Immature natural killer cell (primary cell): ENCODE measurements at regions not wholly inside any gene's neighbourhood (a gene's known extent, or its start where the extent isn't known, plus 50 kb on each side); places are given as distances from the start of the nearest gene placed in this dataset.

Experiments used
- DNase-seq, 3 donors: peaks; one replicate each; pipeline ENCODE4 v3.0.0; 2022; ENCODE audit warnings: mixed read lengths in 1 of 3
- H3K27ac Mint-ChIP-seq, 6 donors: one replicate each; pipeline ENCODE4 v1.8.0; 2020; ENCODE audit warnings: mixed read lengths in 6 of 6, mild to moderate bottlenecking in 5 of 6, inconsistent platforms in 4 of 6, moderate library complexity in 3 of 6
- H3K27me3 Mint-ChIP-seq, 3 donors: one replicate each; pipeline ENCODE4 v1.8.0; 2020 to 2021; ENCODE audit warnings: low read depth in 3 of 3, mild to moderate bottlenecking in 3 of 3, mixed read lengths in 3 of 3, moderate library complexity in 3 of 3, inconsistent platforms in 1 of 3
- H3K36me3 Mint-ChIP-seq, 3 donors: one replicate each; pipeline ENCODE4 v1.8.0; 2020; ENCODE audit warnings: mixed read lengths in 3 of 3, inconsistent platforms in 2 of 3, mild to moderate bottlenecking in 2 of 3
- H3K4me1 Mint-ChIP-seq, 2 donors: one replicate each; pipeline ENCODE4 v1.8.0; 2020; ENCODE audit warnings: inconsistent platforms in 2 of 2, mild to moderate bottlenecking in 2 of 2, mixed read lengths in 2 of 2, moderate library complexity in 1 of 2
- H3K4me3 Mint-ChIP-seq, 5 donors: one replicate each; pipeline ENCODE4 v1.8.0; 2020; ENCODE audit warnings: mild to moderate bottlenecking in 5 of 5, mixed read lengths in 5 of 5, inconsistent platforms in 3 of 5, moderate library complexity in 3 of 5
- H3K9me3 Mint-ChIP-seq, 6 donors: one replicate each; pipeline ENCODE4 v1.8.0; 2020; ENCODE audit warnings: mild to moderate bottlenecking in 6 of 6, mixed read lengths in 6 of 6, inconsistent platforms in 4 of 6, moderate library complexity in 3 of 6

DNA sequence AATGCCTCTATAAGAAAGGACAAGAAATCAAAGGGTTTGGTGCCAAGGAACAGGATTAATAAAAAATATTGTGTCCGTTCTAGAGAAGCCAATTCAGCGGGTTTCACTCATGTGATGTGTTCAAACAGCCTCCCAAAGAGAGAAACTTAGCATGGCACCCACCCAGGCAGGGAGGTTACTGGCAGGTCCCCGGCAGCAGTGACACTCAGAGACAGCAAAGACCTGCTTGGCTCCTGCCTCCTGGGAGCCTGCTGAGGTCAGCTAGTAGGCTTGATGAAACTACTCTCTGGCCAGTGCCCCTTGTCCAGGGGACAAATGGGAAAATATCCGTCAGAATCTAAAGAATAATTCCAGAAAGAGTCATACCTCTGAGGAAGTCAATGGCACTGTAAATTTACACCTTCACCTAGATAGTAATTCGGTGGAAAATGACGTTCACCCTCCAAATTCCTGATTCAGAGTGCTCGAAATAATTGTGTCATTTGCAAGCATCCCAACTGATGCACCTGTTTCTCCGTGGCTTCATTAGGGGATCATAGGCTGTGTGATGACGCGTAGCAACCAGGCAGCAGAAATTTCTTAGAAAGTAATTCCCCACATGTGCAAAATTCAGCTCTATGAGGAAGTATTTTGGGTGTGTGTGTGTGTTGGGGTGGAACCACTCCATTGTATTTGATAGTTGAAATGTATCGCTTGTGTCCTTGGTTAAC is 481.5 kb upstream of the ZFHX3 start:
- H3K36me3 Mint-ChIP-seq: no peaks in the 10 kb centered on the region
- no peak overlapping the region for H3K4me3 Mint-ChIP-seq
- peaks cover 0 to 14% (median under 1%) of the 10 kb centered on the region in 6 donors for H3K9me3 Mint-ChIP-seq
- H3K27ac Mint-ChIP-seq: no peak overlapping the region
- DNase-seq: no peak
- H3K4me1 Mint-ChIP-seq: no peaks in the 10 kb centered on the region
- peaks cover 0 to 5% (median 4%) of the 10 kb centered on the region in 3 donors for H3K27me3 Mint-ChIP-seq

DNA sequence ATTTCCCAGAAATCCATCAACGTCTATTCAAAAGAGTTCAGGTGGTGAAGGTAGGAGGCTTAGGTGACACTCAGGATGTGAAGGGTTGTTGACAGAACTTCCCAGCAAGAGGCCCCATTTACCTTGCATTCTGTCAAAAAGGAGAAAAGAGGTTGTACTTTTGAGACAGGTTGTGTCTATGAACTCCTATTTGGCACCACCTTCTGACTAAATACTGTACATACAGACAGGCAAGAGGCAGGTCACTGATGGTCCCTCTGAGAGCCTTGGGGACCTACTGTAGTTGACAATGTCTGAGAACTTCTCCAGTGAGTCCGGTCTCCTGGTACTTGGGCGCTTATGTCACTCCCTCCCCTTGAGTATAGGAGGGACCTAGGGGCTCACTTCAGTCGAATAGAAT is 479.3 kb upstream of the ZFHX3 start:
- peaks cover 0 to 5% (median 3%) of the 10 kb centered on the region in 3 donors for H3K27me3 Mint-ChIP-seq
- peaks cover 0 to 10% (median under 1%) of the 10 kb centered on the region in 6 donors for H3K9me3 Mint-ChIP-seq
- no peak overlapping the region for H3K27ac Mint-ChIP-seq
- H3K36me3 Mint-ChIP-seq: no peaks in the 10 kb centered on the region
- H3K4me1 Mint-ChIP-seq: no peaks in the 10 kb centered on the region
- no peak for DNase-seq
- H3K4me3 Mint-ChIP-seq: no peak overlapping the region

GRCh38 chr16:73526011-73526804 is 478.3 kb upstream of the ZFHX3 start:
- DNase-seq: no peak
- peaks cover 0 to 10% (median under 1%) of the 10 kb centered on the region in 6 donors for H3K9me3 Mint-ChIP-seq
- H3K27me3 Mint-ChIP-seq: peaks cover 0 to 5% (median 3%) of the 10 kb centered on the region in 3 donors
- no peak overlapping the region for H3K4me3 Mint-ChIP-seq
- H3K36me3 Mint-ChIP-seq: no peaks in the 10 kb centered on the region
- H3K27ac Mint-ChIP-seq: no peak overlapping the region
- H3K4me1 Mint-ChIP-seq: no peaks in the 10 kb centered on the region

GRCh38 chr16:73523209-73523608 is 475.3 kb upstream of the ZFHX3 start:
- Mint-ChIP-seq H3K9me3 (peaks cover 0 to 6% (median 0%) of the 10 kb centered on the region in 6 donors), H3K36me3 (peaks cover 0 to 4% (median 0%) of the 10 kb centered on the region in 3 donors), H3K4me1 (no peaks in the 10 kb centered on the region), H3K27me3 (peaks cover 0 to 3% (median 3%) of the 10 kb centered on the region in 3 donors), H3K4me3 (no peak overlapping the region), H3K27ac (no peak overlapping the region)
- DNase-seq: no peak

DNA sequence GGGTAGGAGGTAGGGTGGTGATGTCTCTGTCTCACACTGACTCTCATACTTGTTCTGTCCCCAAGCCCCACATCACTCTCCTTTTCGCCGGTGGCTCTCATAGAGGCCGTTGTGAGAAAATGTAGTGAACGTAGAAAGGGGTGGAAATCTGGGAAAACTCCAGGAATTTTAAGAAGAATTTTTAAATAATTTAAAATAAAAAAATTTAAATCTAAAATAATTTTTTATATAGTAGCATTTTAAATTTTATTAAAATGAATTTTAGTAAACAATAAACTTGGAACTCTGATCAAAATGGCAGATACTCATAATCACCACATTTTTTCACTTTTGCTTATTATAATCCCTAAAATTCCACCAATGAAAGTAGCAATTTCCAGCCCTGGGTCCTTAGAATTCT is 473.6 kb upstream of the ZFHX3 start:
- Mint-ChIP-seq H3K27ac (no peak overlapping the region), H3K36me3 (peaks cover 0 to 4% (median 0%) of the 10 kb centered on the region in 3 donors), H3K9me3 (peaks cover 0 to 5% (median 0%) of the 10 kb centered on the region in 6 donors), H3K27me3 (peaks cover 0 to 3% (median 3%) of the 10 kb centered on the region in 3 donors), H3K4me3 (no peak overlapping the region), H3K4me1 (no peaks in the 10 kb centered on the region)
- no peak for DNase-seq

DNA sequence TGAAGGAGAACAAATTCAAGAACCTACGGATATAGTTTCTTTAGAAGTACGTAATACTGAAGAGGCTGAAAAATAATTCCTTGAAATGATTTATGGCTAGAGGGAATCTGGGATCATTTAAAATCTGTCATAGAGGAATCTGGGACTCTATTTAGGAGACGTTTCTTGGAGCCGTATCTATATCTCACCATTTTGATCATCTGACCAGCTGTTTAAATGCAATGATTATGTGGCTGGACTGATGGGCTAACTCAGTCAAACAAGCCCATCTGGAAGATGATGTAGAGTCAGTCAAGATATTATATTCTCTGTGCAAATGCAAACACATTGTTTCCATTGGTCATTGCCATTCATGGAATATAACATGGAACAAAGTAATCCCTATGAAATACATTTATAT is 467.7 kb upstream of the ZFHX3 start:
- peaks cover 0 to 11% (median 0%) of the 10 kb centered on the region in 6 donors for H3K9me3 Mint-ChIP-seq
- no peaks in the 10 kb centered on the region for H3K4me1 Mint-ChIP-seq

DNA sequence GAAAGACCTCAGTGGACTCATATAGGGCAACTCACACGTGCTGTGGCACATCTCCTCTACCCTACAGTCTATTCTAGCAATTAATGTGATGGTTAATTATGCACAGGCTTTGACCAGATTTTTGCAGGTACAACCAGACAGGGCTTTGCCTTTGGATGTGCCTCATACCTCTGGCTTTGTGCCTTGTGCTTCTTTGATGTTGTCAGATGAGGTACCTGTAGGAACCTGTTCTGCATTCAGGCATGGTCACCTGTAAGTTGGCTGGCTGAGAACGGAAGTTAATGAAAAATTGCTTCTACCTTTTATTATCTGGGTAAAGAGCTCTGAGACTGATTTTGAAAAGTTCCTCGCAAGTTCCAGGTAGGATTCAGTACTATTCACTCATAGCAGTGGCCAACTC is 462.9 kb upstream of the ZFHX3 start:
- DNase-seq: no peak
- no peak overlapping the region for H3K27ac Mint-ChIP-seq
- no peaks in the 10 kb centered on the region for H3K36me3 Mint-ChIP-seq
- H3K9me3 Mint-ChIP-seq: peaks cover 0 to 6% (median 0%) of the 10 kb centered on the region in 6 donors
- H3K4me3 Mint-ChIP-seq: no peak overlapping the region
- no peaks in the 10 kb centered on the region for H3K4me1 Mint-ChIP-seq
- H3K27me3 Mint-ChIP-seq: peaks cover 2 to 4% (median 2%) of the 10 kb centered on the region in 3 donors

More for the DNA sequence above, 467.7 kb upstream of the ZFHX3 start:
- Mint-ChIP-seq H3K36me3 (peaks cover 0 to 4% (median 0%) of the 10 kb centered on the region in 3 donors), H3K27ac (no peak overlapping the region), H3K27me3 (peaks cover 0 to 2% (median 0%) of the 10 kb centered on the region in 3 donors), H3K4me3 (no peak overlapping the region)
- no peak for DNase-seq

GRCh38 chr16:73506568-73507056 is 458.7 kb upstream of the ZFHX3 start:
- Mint-ChIP-seq H3K4me3 (no peak overlapping the region), H3K4me1 (no peaks in the 10 kb centered on the region), H3K27me3 (peaks cover 0 to 7% (median 2%) of the 10 kb centered on the region in 3 donors), H3K9me3 (peaks cover 0 to 5% (median 0%) of the 10 kb centered on the region in 6 donors), H3K36me3 (no peaks in the 10 kb centered on the region), H3K27ac (no peak overlapping the region)
- no peak for DNase-seq

DNA sequence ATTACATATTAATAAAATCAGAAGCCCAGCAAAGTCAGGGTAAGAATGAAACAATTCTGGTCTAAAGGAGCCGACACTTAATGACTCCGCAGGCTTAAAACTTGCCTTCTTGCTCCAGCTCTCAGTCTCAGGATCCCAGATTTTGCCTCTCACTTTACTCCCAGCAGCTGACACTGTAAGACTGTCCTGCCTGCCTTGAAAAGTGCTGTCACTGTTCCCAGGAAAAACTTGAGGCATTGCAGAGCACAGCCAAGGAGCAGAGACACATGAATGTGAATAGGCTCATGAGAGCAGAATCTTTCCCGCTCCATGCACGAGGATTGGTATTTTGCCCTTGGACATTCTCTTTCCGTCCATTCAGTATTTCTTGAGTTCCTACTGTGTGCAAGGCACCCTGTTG is 457.6 kb upstream of the ZFHX3 start:
- H3K36me3 Mint-ChIP-seq: no peaks in the 10 kb centered on the region
- peaks cover 0 to 2% (median 0%) of the 10 kb centered on the region in 6 donors for H3K9me3 Mint-ChIP-seq
- H3K27ac Mint-ChIP-seq: no peak overlapping the region
- H3K27me3 Mint-ChIP-seq: peaks cover 0 to 7% (median 2%) of the 10 kb centered on the region in 3 donors
- H3K4me1 Mint-ChIP-seq: no peaks in the 10 kb centered on the region
- H3K4me3 Mint-ChIP-seq: no peak overlapping the region
- no peak for DNase-seq

DNA sequence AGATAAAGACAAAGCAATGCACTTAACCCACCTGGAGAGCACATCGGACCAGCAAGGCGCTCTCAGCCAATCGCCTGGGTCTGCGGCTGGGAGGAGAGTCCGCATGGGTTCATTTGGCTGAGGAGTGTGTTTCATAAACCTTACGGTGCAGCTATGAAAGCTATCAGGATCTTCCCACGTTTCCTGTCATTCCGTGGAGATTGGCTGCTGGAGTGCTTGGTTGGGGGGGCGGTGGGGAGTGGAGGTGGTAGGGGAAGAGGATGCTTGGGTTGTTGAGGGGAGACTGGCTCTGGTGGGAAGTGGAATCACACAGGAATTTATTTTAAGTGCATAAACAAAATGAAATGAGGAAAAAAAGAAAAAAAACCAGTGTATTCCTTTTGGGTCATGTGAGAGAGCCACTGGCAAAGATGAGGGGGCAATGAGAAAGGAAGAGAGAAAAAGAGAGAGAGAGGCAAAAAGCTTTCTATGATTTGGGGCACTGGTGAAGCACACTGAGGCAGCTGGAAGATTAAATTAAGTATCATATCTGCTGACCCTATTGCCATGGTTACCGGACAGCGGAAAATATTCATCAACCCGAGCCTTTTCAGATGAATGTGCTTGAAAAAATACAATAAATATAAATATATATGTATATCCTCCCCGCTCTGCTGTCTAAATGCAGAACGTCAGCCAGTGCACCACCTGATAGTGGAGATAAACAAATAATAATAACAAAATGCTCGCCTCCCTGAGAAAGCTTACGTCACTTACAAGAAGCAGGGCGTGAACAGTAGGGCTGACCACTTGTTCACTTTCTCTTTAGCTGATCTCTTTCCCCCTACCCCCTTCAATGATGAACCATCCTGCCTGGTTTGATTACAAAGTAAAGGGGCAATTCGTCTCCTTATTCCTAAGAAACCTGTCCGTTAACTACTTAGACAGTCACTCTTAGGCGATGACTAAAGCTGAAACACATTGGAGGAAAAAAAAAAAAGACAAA is 457.0 kb upstream of the ZFHX3 start:
- no peaks in the 10 kb centered on the region for H3K4me1 Mint-ChIP-seq
- peaks cover 0 to 9% (median 2%) of the 10 kb centered on the region in 3 donors for H3K27me3 Mint-ChIP-seq
- no peak overlapping the region for H3K27ac Mint-ChIP-seq
- H3K4me3 Mint-ChIP-seq: no peak overlapping the region
- H3K36me3 Mint-ChIP-seq: no peaks in the 10 kb centered on the region
- H3K9me3 Mint-ChIP-seq: peaks cover 0 to 2% (median 0%) of the 10 kb centered on the region in 6 donors
- DNase-seq: no peak

DNA sequence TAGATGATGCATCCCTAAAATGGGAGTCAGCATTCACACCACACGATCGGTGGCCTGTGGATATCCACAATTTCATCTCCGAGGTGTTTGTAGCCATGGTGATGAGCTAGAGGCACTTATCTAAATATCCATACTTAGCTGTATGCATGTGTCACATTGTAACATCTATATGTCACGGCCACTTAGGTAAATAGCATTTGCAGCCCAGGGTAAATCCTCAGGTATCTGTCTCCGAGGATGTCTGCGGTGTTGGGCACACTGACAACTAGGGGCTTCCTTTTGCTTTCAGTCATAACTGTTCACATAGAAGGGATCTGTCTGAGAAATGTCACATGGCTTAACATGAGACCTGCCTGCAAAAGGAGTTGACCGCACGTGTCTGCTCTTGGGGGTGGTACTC is 455.2 kb upstream of the ZFHX3 start:
- Mint-ChIP-seq H3K9me3 (peaks cover 0 to 2% (median 0%) of the 10 kb centered on the region in 6 donors), H3K27me3 (peaks cover 1 to 7% (median 2%) of the 10 kb centered on the region in 3 donors), H3K4me3 (no peak overlapping the region), H3K4me1 (no peaks in the 10 kb centered on the region), H3K36me3 (no peaks in the 10 kb centered on the region), H3K27ac (no peak overlapping the region)
- no peak for DNase-seq

GRCh38 chr16:73499276-73499675 is 451.3 kb upstream of the ZFHX3 start:
- Mint-ChIP-seq H3K9me3 (peaks cover 0 to 2% (median under 1%) of the 10 kb centered on the region in 6 donors), H3K4me3 (no peak overlapping the region), H3K36me3 (no peaks in the 10 kb centered on the region), H3K4me1 (no peaks in the 10 kb centered on the region), H3K27me3 (peaks cover 0 to 4% (median 2%) of the 10 kb centered on the region in 3 donors), H3K27ac (no peak overlapping the region)
- DNase-seq: no peak

- Mint-ChIP-seq H3K27me3 (peaks cover 0 to 10% (median 2%) of the 10 kb centered on the region in 3 donors), H3K36me3 (no peaks in the 10 kb centered on the region), H3K27ac (no peak overlapping the region), H3K4me3 (no peak overlapping the region), H3K9me3 (peaks cover 0 to 4% (median 0%) of the 10 kb centered on the region in 6 donors), H3K4me1 (peaks cover 0 to 6% of the 10 kb centered on the region in 2 donors)
- no peak for DNase-seq
These were observed 438.0 kb upstream of the ZFHX3 start for GRCh38 chr16:73485880-73486279.
